ENCODE measurements at regions not wholly inside any gene's neighbourhood (a gene's known extent, or its start where the extent isn't known, plus 50 kb on each side); places are given as distances from the start of the nearest gene placed in this dataset.

DNA sequence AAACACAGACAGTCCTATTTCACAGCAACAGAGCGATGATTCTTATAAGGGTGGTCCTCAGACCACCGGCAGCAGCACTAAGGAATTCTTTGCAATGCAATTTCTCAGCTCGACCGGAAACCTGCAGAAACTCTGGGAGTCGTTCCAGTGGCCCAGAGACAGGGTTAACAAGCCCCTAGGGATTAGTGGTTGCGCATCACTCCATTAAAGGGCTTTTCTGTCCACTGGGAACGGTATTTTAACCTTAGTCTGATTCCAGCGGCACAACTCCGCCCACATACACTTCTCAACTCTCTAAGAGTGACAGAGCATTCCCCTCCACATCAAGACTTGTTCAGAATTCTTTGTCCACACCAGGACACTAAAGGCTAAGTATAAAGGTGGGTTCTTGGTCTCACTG is 341.5 kb downstream of the TFAP2A start:
- DNase-seq = no peak
- H3K4me2 ChIP-seq (ENCODE audit: low read length) = no peak overlapping the region
- POLR2A ChIA-PET (ENCODE audit: unreplicated experiment) = no interaction called here
- H3K9me2 ChIP-seq (replicated peaks; ENCODE audit: low read length) = no peaks in the 10 kb centered on the region
- H3K4me1 ChIP-seq (ENCODE audit: insufficient read depth, low read length) = no peaks in the 10 kb centered on the region
- no peak overlapping the region for H3K27ac ChIP-seq (ENCODE audit: low read length)
- TF ChIP-seq EZH2 (IDR thresholded peaks at IDR 0.05; ENCODE audit: low read length, unreplicated experiment) (no peak), CTCF (conservative IDR thresholded peaks at IDR 0.05; ENCODE audit: low read depth, low read length) (no peak), EZH2phosphoT487 (IDR thresholded peaks at IDR 0.05; ENCODE audit: borderline replicate concordance, low read length) (no peak)
- H3K9me3 ChIP-seq (ENCODE audit: low read length) = no peaks in the 10 kb centered on the region
- CTCF ChIA-PET = no interaction called here
- ATAC-seq = no peak
- no peak overlapping the region for H3K4me3 ChIP-seq (ENCODE audit: low read length)
- H3K79me2 ChIP-seq (ENCODE audit: low read length) = no peaks in the 10 kb centered on the region
- H3F3A ChIP-seq (ENCODE audit: low read length, unreplicated experiment) = no peaks in the 10 kb centered on the region
- H3K27me3 ChIP-seq (ENCODE audit: low read length) = peaks cover 16% of the 10 kb centered on the region
- no peak overlapping the region for H2AFZ ChIP-seq (ENCODE audit: low read length)
- intact Hi-C loops (cut with micrococcal nuclease) = no loop called here
- no peak overlapping the region for H3K9ac ChIP-seq (ENCODE audit: low read length)
- BruUV-seq (replicated peaks) = no TSS peak
- no peaks in the 10 kb centered on the region for H4K20me1 ChIP-seq (ENCODE audit: low read length)
- no peaks in the 10 kb centered on the region for H3K36me3 ChIP-seq (ENCODE audit: low read depth, low read length)

DNA sequence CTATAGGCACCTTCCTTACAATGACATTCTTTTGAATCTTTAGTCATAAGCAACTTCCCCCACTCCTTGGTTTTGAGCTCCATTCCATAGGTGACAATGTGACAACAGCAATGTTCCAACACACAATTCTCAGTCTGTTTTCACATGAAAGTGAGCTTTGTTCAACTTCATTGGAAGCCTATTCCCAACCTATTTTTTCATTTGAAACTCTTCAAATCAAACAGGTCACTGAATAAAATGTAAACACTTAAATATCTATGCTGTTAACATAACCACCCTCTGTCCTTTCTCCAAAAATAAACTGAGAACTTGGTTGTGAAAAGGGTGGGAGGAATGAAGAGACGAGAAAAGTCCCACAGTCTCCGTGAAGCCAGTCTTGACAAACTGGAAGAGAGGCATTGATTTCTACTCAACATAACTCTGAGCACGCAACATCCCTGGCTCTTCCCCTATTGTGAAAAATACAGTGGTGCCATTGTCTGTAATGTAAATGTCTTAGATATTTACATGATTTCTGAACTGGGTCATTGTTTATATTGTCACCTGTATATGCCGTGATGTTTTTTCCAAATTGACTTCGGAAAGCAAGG is 343.1 kb downstream of the TFAP2A start:
- no peaks in the 10 kb centered on the region for H4K20me1 ChIP-seq (ENCODE audit: low read length)
- ChIA-PET POLR2A (ENCODE audit: unreplicated experiment) (no interaction called here), CTCF (interaction anchor here (0.6 kb wide), 1 partner anchor 361 kb away, joined by 6 read pairs; no protein-coding TSS in a partner anchor)
- ATAC-seq = no peak
- H3K27me3 ChIP-seq (ENCODE audit: low read length) = peaks cover 27% of the 10 kb centered on the region
- no peaks in the 10 kb centered on the region for H3K9me2 ChIP-seq (replicated peaks; ENCODE audit: low read length)
- no peak overlapping the region for H3K4me2 ChIP-seq (ENCODE audit: low read length)
- no peak for DNase-seq
- H3K4me1 ChIP-seq (ENCODE audit: insufficient read depth, low read length) = no peaks in the 10 kb centered on the region
- H3K9ac ChIP-seq (ENCODE audit: low read length) = no peak overlapping the region
- intact Hi-C loops (cut with micrococcal nuclease) = no loop called here
- TF ChIP-seq EZH2phosphoT487 (IDR thresholded peaks at IDR 0.05; ENCODE audit: borderline replicate concordance, low read length) = no peak
- TF ChIP-seq EZH2 (IDR thresholded peaks at IDR 0.05; ENCODE audit: low read length, unreplicated experiment) = no peak
- no peak for TF ChIP-seq CTCF (conservative IDR thresholded peaks at IDR 0.05; ENCODE audit: low read depth, low read length)
- H3K36me3 ChIP-seq (ENCODE audit: low read depth, low read length) = no peaks in the 10 kb centered on the region
- H3K4me3 ChIP-seq (ENCODE audit: low read length) = no peak overlapping the region
- no peaks in the 10 kb centered on the region for H3K79me2 ChIP-seq (ENCODE audit: low read length)
- no peak overlapping the region for H2AFZ ChIP-seq (ENCODE audit: low read length)
- BruUV-seq (replicated peaks) = no TSS peak
- no peak overlapping the region for H3K27ac ChIP-seq (ENCODE audit: low read length)
- H3K9me3 ChIP-seq (ENCODE audit: low read length) = no peaks in the 10 kb centered on the region
- H3F3A ChIP-seq (ENCODE audit: low read length, unreplicated experiment) = no peaks in the 10 kb centered on the region

DNA sequence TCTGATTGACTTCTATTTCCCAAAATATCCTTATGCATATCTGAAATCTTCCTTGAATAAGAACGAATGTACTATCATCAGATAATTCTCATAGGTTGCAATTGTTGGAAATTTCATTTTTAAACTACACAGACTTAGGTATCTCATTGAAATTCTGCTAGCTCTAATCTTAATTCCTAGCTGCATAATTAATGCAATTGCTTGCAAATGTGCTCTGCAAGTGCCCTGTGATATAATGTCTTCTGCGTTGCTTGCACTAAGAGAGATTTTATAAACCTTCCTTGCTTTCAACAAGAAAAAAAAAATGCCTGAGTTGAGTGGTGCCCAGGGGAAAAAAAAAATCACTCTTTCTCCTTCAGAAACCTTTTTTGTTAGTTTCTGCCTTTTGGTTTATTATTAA is 354.9 kb downstream of the TFAP2A start:
- no peaks in the 10 kb centered on the region for H3F3A ChIP-seq (ENCODE audit: low read length, unreplicated experiment)
- no peak for TF ChIP-seq CTCF (conservative IDR thresholded peaks at IDR 0.05; ENCODE audit: low read depth, low read length)
- TF ChIP-seq EZH2 (IDR thresholded peaks at IDR 0.05; ENCODE audit: low read length, unreplicated experiment) = no peak
- TF ChIP-seq EZH2phosphoT487 (IDR thresholded peaks at IDR 0.05; ENCODE audit: borderline replicate concordance, low read length) = no peak
- peaks cover 43% of the 10 kb centered on the region for H3K27me3 ChIP-seq (ENCODE audit: low read length)
- no peaks in the 10 kb centered on the region for H3K36me3 ChIP-seq (ENCODE audit: low read depth, low read length)
- no peaks in the 10 kb centered on the region for H3K79me2 ChIP-seq (ENCODE audit: low read length)
- no peak overlapping the region for H3K4me3 ChIP-seq (ENCODE audit: low read length)
- H3K9me2 ChIP-seq (replicated peaks; ENCODE audit: low read length) = no peaks in the 10 kb centered on the region
- H3K9me3 ChIP-seq (ENCODE audit: low read length) = no peaks in the 10 kb centered on the region
- BruUV-seq (replicated peaks) = no TSS peak
- no peaks in the 10 kb centered on the region for H3K4me1 ChIP-seq (ENCODE audit: insufficient read depth, low read length)
- ATAC-seq (no peak), DNase-seq (no peak)
- ChIA-PET CTCF (no interaction called here), POLR2A (ENCODE audit: unreplicated experiment) (no interaction called here)
- no peak overlapping the region for H3K4me2 ChIP-seq (ENCODE audit: low read length)
- no peaks in the 10 kb centered on the region for H4K20me1 ChIP-seq (ENCODE audit: low read length)
- no peak overlapping the region for H3K9ac ChIP-seq (ENCODE audit: low read length)
- intact Hi-C loops (cut with micrococcal nuclease) = no loop called here
- no peak overlapping the region for H2AFZ ChIP-seq (ENCODE audit: low read length)
- no peak overlapping the region for H3K27ac ChIP-seq (ENCODE audit: low read length)

Data from PC-3 (cell line).